ENCODE measurements at regions not wholly inside any gene's neighbourhood (a gene's known extent, or its start where the extent isn't known, plus 50 kb on each side); places are given as distances from the start of the nearest gene placed in this dataset.

DNA sequence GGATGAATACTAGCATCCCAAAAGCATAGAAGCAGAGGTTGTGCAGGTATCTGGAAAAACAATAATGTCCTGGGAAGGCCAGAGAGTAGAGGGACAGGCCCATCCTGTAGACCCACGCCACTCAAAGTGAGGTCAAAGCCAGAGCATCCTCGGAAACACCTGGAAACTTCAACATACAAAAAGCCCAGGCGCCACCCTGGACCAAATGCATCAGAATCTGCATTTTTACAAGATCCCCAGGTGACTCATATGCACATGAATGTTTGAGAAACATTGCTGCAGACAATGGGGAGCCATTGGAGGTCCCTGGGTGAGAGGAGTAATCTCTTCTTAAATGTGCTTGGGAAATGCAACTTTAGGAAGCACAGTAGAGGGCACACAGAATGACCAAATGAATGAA lies 684.1 kb downstream of the DIAPH3 start:
- DNase-seq = no peak

DNA sequence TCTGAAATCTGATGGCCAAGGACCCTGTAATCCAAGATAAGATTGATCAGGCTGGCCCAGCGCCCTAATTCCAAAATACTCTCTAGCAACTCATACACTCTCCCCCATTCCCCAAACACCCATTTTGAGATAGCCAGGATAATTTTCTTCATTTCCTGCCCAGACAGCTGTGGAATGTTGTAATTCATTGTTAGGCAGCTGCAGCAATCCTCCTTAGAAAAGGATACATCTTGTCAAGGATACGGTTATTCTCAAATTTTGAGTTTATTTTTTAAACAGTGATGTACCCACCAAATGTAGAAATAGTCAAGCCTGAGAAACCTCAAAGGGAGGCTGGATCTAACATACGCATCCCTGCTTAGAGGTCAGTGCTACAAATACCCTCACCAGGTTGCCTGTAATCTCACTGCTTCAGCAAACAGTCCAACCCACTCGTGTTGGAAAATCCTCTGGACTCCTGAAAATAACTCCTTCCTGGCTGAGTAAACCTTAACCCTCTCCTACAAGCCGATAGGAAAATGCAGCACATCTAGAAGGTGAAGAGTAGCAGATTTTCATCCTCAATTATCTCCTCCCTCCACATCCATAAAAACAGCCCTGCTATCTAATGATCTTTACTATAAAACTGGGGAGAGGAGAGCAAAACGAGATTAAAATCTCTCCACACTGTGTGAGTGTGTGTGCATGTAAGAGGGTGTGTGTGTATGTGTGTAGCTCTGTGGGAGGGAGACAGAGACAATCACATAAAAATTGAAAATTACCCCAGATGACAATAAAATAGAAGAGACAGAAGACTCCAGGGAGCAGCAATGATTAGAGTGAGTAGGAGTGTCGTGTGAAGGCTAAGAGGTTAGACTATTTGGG lies 683.1 kb downstream of the DIAPH3 start:
- DNase-seq = no peak

GRCh38 chr13:59483501-59484145 lies 680.1 kb downstream of the DIAPH3 start:
- DNase-seq = no peak

DNA sequence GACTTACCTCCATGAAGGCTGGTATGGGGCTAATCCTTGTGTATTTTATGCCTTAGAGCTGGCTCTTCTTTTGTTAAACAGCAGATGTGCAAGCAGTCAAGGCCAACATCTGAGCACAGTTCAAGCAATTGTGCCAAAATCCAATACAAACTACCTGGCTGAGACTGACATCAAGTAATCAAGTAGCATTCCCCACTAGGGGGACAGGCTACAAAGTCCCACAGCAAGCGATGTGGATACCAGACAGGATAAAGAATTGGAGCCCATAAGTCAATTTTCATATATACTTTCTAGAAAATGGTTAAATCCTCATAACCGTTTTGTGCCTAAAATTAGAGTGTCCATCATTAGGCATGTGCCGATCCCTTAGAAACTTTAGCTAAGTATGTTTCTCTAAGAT lies 675.8 kb downstream of the DIAPH3 start:
- no peak for DNase-seq

- no peak for DNase-seq
These were observed 675.3 kb downstream of the DIAPH3 start for GRCh38 chr13:59488436-59488835.

GRCh38 chr13:59490651-59491050 lies 673.1 kb downstream of the DIAPH3 start:
- no peak for DNase-seq

DNA sequence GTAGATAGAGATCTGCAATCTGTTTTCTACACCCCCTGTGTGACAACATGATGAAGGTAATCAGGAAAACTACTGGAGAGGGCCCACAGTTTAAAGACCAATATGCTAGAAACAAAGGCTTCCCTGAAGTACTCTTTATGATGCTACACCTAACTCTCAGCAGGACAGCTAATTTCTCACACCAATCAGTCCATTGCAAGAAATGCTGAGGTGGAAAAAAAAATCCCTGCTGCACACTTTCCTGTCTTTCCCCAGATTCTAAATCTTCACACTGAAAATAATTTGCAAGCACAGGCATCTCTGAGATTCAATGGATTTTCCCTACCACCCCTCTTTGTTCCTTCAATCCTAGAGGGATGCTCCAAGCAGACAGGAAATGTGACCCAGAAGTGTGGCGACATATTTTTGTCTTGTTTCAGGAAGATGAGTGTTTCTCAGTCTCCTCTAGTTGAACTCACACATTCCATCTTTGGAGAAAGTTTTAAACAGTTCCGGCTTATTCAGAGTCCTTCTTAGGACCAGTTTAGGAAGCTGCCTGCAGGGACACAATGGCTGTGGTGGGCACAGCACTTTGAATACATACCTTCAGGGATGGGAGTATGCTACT lies 671.6 kb downstream of the DIAPH3 start:
- no peak for DNase-seq

GRCh38 chr13:59493436-59493965 lies 670.2 kb downstream of the DIAPH3 start:
- DNase-seq = no peak

- no peak for DNase-seq
These were observed 669.6 kb downstream of the DIAPH3 start for GRCh38 chr13:59494151-59494550.

- no peak for DNase-seq
These were observed 669.2 kb downstream of the DIAPH3 start for GRCh38 chr13:59494560-59494970.

DNA sequence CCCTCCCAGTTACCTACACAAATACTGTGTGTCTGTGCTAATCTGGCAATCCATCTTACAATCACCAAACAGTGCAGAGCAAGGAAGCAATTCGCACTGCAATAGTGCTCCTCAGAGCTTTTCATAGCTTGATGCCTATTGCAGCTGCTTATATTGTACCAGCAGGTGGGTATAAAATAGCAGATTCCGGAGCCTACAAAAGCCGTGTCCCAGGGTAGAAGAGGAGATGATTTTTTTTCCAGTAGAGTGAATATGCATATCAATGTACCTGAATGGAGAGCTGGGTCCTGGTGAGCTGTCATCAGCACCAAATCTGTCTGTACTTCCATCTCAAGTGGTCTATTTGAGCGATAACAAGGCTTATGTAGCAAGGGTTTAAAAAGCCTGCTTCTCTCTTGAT lies 668.4 kb downstream of the DIAPH3 start:
- DNase-seq = no peak

GRCh38 chr13:59495936-59496512 lies 667.7 kb downstream of the DIAPH3 start:
- no peak for DNase-seq

DNA sequence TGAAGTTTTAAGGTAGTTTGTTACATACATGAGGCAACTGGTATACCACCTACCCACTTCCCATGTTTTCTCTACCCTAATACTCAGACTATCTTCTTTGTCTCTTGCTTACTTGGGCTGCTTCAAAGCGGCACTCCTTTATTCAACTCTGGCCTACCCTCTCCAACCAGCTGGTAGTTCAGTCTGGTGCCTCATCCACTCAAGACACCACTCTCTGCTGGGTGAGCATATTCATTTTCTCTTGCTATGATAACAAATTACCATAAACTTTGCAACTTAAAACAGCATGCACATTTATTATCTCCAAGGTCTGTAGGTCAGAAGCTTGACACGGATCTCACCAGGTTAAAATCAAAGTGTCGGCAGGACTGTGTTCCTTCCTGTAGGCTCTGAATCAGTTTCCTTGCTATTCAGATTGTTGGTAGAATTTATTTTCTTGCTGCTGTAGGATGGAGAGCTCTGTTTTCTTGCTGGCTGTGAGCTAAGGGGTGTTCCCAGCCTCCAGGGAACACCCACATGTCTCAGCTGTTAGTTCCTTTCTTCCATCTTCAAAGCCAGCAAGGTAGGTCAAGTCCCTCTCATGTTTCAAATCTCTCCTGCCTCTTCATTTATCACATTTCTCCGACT lies 666.0 kb downstream of the DIAPH3 start:
- no peak for DNase-seq

DNA sequence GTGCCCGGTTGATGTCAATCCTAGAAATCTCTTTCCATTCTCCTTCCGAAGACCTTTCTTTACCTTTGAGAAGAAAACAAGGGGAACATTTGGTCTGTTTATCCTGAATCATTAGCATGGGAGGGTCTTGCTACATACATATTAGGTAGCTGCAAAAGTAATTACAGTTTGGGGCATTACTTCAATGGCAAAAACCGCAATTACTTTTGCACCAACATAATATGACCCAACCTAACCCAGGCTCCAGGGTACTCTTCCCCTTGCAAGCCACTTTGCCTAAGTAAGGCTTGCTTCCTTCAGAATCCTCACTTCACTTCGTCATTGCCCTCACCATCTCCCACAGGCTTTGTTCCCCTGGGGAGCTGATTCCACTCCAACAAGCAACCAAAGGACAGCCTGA lies 662.7 kb downstream of the DIAPH3 start:
- no peak for DNase-seq

GRCh38 chr13:59504407-59504806 lies 659.3 kb downstream of the DIAPH3 start:
- no peak for DNase-seq

DNA sequence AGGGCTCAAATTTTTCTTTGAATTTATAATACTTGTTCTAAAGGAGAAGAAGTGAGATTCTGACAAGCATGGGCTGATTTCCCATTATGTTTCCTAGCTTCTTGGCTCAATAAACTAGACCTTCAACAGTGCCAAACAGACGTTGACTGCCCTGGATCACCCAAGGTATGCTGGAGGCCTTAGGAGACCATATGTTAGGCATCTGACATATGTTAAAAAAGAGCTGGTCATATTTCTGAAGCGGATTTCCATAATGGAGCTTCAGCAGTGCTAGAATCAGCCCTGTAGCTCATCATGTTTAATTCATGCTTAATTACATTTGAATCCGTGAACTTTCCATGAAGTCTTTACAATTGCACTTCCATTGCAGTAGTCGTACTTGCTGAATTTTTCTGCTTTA lies 653.3 kb downstream of the DIAPH3 start:
- DNase-seq = no peak

- no peak for DNase-seq
These were observed 650.0 kb downstream of the DIAPH3 start for GRCh38 chr13:59513686-59514085.

DNA sequence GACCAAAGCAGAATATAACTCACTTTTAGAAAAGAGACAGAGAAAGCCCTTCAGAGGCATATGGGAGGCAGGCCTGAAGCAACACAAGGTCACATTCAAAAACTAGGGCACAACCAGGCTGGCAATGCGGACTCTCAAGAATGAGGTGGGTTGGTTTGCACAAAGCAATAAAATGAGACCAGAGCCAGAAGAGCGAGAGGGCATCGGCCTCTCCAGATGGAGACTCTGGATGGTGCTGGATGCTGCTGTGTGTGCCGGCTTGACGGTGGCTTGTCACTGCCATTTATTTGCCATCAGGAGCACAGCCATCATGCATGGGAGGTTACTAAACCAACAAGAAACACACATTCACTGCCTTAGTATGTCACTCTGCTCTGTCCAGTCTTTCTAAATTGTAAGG lies 649.4 kb downstream of the DIAPH3 start:
- no peak for DNase-seq

GRCh38 chr13:59519819-59520218 lies 643.9 kb downstream of the DIAPH3 start:
- DNase-seq = no peak

- no peak for DNase-seq
These were observed 642.2 kb downstream of the DIAPH3 start for GRCh38 chr13:59521549-59521948.

GRCh38 chr13:59522652-59523051 lies 641.1 kb downstream of the DIAPH3 start:
- no peak for DNase-seq

GRCh38 chr13:59527500-59527899 lies 636.2 kb downstream of the DIAPH3 start:
- no peak for DNase-seq
